Ramos (cell line): ENCODE measurements at regions not wholly inside any gene's neighbourhood (a gene's known extent, or its start where the extent isn't known, plus 50 kb on each side); places are given as distances from the start of the nearest gene placed in this dataset.
"Not testable (repeated sequence)": the region's sequence is repeated elsewhere in the genome, so short reads cannot be mapped to it uniquely, and the experiment has no call there.

ENCODE experiments used
- in situ Hi-C: fragments of 300-500 bp; cut with MboI; formaldehyde crosslinking; loops from one replicate; pipeline ENCODE4 v1.14.3; 2022; ENCODE audit warnings: low sequenced_read_pairs; ENCODE audit not compliant: unreplicated experiment

- in situ Hi-C loops: no loop called here
Observed at GRCh38 chr20:4483961-4484360, 202.3 kb upstream of the PRNP start.

GRCh38 chr20:4483486-4483885, 202.8 kb upstream of the PRNP start:
- in situ Hi-C loops: no loop called here

- in situ Hi-C loops: no loop called here
Observed at GRCh38 chr20:4480104-4480503, 206.2 kb upstream of the PRNP start.

- in situ Hi-C loops: no loop called here
Observed at GRCh38 chr20:4476903-4477500, 209.3 kb upstream of the PRNP start.

- in situ Hi-C loops: no loop called here
Observed at GRCh38 chr20:4472906-4473305, 213.3 kb upstream of the PRNP start.

- in situ Hi-C loops: no loop called here
Observed at GRCh38 chr20:4471221-4471620, 215.0 kb upstream of the PRNP start.

- in situ Hi-C loops: no loop called here
Observed at GRCh38 chr20:4470375-4470774, 215.9 kb upstream of the PRNP start.

GRCh38 chr20:4469910-4470309, 216.3 kb upstream of the PRNP start:
- in situ Hi-C loops: no loop called here

GRCh38 chr20:4468114-4468513, 218.1 kb upstream of the PRNP start:
- in situ Hi-C loops: no loop called here

- in situ Hi-C loops: no loop called here
Observed at GRCh38 chr20:4465855-4466545, 216.9 kb upstream of the ADRA1D start.

- in situ Hi-C loops: no loop called here
Observed at GRCh38 chr20:4465212-4465611, 216.1 kb upstream of the ADRA1D start.

GRCh38 chr20:4462801-4463200, 213.7 kb upstream of the ADRA1D start:
- in situ Hi-C loops: not testable (repeated sequence)

- in situ Hi-C loops: no loop called here
Observed at GRCh38 chr20:4459081-4459480, 210.0 kb upstream of the ADRA1D start.

GRCh38 chr20:4457566-4458543, 208.8 kb upstream of the ADRA1D start:
- in situ Hi-C loops: no loop called here

- in situ Hi-C loops: no loop called here
Observed at GRCh38 chr20:4455996-4456395, 206.9 kb upstream of the ADRA1D start.

GRCh38 chr20:4455301-4455701, 206.2 kb upstream of the ADRA1D start:
- in situ Hi-C loops: no loop called here

GRCh38 chr20:4454111-4454510, 205.0 kb upstream of the ADRA1D start:
- in situ Hi-C loops: no loop called here

GRCh38 chr20:4453359-4453758, 204.3 kb upstream of the ADRA1D start:
- in situ Hi-C loops: no loop called here

GRCh38 chr20:4451487-4452081, 202.5 kb upstream of the ADRA1D start:
- in situ Hi-C loops: no loop called here

GRCh38 chr20:4449957-4450715, 201.0 kb upstream of the ADRA1D start:
- in situ Hi-C loops: no loop called here
